HG03135 (cell line): ENCODE measurements at regions not wholly inside any gene's neighbourhood (a gene's known extent, or its start where the extent isn't known, plus 50 kb on each side); places are given as distances from the start of the nearest gene placed in this dataset.

ENCODE experiments used
- ATAC-seq: cut with Tn5 transposase; IDR thresholded peaks from one replicate; pipeline ENCODE4 v1.9.1; 2021; ENCODE audit warnings: mild to moderate bottlenecking, moderate library complexity; ENCODE audit not compliant: unreplicated experiment

GRCh38 chr9:16960084-16960483 lies 89.6 kb upstream of the BNC2 start:
- no peak for ATAC-seq

- ATAC-seq: no peak
Measured at GRCh38 chr9:16959391-16959790, 88.9 kb upstream of the BNC2 start.

GRCh38 chr9:16954040-16954439 lies 83.6 kb upstream of the BNC2 start:
- no peak for ATAC-seq

- ATAC-seq: no peak
Measured at GRCh38 chr9:16951502-16951901, 81.0 kb upstream of the BNC2 start.

- no peak for ATAC-seq
Measured at GRCh38 chr9:16950051-16950450, 79.6 kb upstream of the BNC2 start.

- no peak for ATAC-seq
Measured at GRCh38 chr9:16930578-16930977, 60.1 kb upstream of the BNC2 start.

- no peak for ATAC-seq
Measured at GRCh38 chr9:16928179-16928945, 57.9 kb upstream of the BNC2 start.

- no peak for ATAC-seq
Measured at GRCh38 chr9:16925426-16925825, 55.0 kb upstream of the BNC2 start.

- no peak for ATAC-seq
Measured at GRCh38 chr9:16924311-16924915, 53.9 kb upstream of the BNC2 start.

- ATAC-seq: no peak
Measured at GRCh38 chr9:16921855-16922254, 51.4 kb upstream of the BNC2 start.
